ENCODE measurements at regions not wholly inside any gene's neighbourhood (a gene's known extent, or its start where the extent isn't known, plus 50 kb on each side); places are given as distances from the start of the nearest gene placed in this dataset.
"Not testable (repeated sequence)": the region's sequence is repeated elsewhere in the genome, so short reads cannot be mapped to it uniquely, and the experiment has no call there.

DNA sequence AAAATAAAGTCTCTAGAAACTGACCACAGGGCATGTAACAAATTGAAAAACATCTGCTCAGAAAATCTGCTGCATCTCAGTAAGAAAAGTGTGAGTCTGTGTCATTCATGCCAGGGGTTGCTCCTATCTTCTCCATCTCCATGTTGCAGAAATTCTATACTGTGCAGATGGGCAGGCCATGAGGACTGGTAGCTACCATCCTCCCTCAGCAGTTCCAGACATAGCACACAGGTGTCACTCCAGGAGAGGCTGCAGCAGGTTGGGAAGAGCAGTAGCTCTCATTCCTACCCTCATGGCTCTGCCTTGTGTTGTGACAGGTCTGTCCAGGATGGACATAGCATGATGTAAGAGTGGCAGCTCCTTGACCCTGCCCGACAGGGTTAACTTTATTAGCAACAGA is 173.4 kb downstream of the NDUFS4 start:
- DNase-seq (ENCODE audit: low read depth): no peak

GRCh38 chr5:53738105-53738504 is 177.7 kb downstream of the NDUFS4 start:
- no peak for DNase-seq (ENCODE audit: low read depth)

- DNase-seq (ENCODE audit: low read depth): no peak
Observed at GRCh38 chr5:53739111-53739510, 178.7 kb downstream of the NDUFS4 start.

DNA sequence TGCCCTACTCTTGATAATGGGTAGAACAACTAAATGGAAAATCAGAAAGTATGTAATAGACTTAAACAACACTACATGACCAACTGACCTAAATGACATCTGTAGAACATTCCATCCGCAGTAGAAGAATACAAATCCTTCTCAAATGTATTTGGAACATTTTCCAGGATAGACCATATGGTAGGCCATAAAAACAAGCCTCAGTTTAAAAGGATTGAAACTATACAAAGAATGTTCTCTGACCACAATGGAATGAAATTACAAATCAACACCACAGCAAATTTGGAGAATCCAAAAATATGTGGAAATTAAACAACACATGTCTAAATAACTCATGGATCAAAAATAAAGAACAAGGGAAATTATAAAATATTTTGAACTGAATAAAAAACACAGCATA is 189.2 kb downstream of the NDUFS4 start:
- DNase-seq (ENCODE audit: low read depth): no peak

GRCh38 chr5:53752282-53752681 is 191.8 kb downstream of the NDUFS4 start:
- DNase-seq (ENCODE audit: low read depth): not testable (repeated sequence)

DNA sequence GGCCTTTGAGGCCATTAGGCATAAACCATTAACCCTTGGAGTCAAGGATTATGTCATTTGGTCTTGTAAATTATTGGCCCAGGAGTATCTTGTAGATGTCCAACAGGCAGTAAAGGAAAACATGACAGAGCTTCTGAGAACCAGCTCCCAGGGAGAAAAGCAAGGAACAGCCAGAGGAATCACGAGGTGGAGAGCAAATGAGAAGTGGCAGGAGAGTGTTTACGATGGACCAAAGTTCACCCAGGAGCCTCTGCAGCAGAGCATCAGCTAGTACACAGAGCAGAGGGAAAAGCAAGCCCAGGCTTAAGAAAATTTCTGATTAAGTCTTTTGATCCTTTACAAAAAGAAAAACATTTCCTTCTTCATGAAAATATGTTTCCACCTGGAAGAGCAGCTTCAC is 206.2 kb downstream of the NDUFS4 start:
- no peak for DNase-seq (ENCODE audit: low read depth)

- no peak for DNase-seq (ENCODE audit: low read depth)
Observed at GRCh38 chr5:53777864-53778618, 217.6 kb downstream of the NDUFS4 start.

DNA sequence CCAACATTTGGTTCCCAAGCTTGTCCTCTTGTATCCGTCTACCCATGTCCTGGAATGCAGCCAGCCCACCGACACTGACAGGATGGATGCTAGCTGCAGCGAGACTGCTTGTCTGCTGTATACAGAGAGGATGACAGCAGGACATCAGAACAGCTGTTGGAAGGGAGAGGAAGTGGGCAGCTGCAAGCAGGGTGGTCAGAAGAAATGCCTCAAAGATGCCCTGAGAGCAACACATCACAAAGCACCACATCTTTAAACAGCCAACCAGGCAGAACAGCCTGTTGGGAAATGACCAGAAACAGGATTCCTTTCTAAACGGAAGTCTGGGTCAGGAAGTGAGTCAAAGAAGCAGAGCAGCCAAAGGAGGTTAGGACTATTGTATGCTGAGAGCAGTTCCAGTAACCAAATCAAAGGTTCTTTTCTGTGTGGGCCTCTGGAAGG is 219.1 kb downstream of the NDUFS4 start:
- DNase-seq (ENCODE audit: low read depth): peak; percentile 52

- no peak for DNase-seq (ENCODE audit: low read depth)
Observed at GRCh38 chr5:53782620-53783019, 222.2 kb downstream of the NDUFS4 start.

DNA sequence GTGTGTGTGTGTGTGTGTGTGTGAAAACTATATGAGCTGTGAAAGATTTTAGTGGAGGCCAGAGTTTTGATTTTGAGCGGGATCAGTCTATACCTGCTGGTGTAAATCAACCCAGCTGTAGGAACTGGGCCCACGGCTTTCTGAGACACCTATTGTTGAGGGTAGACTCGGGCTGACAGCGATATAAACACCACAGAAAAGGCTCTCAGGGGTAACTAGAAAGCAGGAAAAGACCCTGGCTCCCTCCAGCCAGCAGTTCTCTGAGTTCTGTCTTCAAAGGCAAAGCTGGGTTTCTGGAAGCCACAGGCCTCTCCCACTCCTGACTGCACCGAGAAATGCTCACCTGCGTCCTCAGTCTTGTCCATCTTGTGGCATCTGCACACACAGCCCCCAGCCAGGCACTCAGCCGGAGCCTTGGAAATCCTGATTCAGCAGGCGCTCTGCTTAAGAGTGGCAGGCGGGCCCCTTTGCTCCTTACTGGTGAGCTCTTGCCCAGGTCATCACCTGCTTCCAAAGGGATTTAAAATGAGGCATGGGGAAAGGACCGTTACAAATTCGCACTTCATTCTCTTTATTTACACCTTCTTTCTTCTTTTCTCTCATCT is 223.3 kb downstream of the NDUFS4 start:
- no peak for DNase-seq (ENCODE audit: low read depth)

DNA sequence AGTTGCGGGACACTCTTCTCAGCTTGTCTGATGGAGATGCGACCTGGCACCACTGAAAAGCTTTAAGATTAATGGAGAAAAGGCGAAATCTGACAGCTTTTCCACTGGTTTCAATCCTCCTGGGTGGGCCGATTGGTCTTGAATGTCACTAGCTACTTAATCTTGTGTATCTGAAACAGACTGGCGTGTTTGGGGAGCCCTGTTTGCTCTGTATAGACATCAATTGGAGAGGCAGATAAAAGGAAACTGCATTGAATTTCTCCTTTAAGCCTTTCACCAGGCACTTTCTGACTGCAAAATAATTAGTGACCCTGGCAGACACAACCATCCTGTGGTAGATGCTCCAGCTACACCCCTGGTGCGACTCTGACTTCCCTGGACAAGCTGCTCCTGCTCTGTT is 224.2 kb downstream of the NDUFS4 start:
- DNase-seq (ENCODE audit: low read depth): no peak

- DNase-seq (ENCODE audit: low read depth): no peak
Observed at GRCh38 chr5:53785924-53786323, 225.5 kb downstream of the NDUFS4 start.

DNA sequence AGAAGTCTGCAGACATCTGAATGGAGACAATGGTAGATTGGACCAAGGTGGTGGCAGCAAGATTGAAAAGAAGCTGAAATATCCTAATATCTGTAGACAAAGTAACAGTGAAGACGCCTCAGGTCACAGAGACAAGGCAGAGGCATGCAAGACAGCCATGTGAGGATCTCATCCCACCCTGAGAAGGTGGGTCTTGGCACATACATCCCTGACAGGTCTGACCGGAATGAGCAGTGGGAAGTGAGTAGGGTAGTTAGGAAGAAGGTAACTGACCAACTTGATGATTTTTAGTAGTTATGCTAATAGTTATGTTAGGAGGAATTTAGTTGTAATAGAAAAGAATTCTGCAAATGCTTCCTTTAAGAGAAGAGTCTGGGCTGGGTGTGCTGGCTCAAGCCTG is 229.6 kb downstream of the NDUFS4 start:
- no peak for DNase-seq (ENCODE audit: low read depth)

- DNase-seq (ENCODE audit: low read depth): no peak
Observed at GRCh38 chr5:53792338-53792737, 231.9 kb downstream of the NDUFS4 start.

GRCh38 chr5:53799644-53800043 is 239.2 kb downstream of the NDUFS4 start:
- DNase-seq (ENCODE audit: low read depth): not testable (repeated sequence)

DNA sequence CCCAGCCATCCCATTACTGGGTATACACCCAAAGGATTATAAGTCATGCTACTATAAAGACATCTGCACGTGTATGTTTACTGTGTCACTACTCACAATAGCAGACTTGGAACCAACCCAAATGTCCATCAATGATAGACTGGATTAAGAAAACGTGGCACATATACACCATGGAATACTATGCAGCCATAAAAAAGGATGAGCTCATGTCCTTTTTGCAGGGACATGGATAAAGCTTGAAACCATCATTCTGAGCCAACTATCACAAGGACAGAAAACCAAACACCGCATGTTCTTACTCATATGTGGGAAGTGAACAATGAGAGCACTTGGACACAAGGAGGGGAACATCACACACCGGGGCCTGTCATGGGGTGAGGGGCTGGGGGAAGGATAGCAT is 248.0 kb downstream of the NDUFS4 start:
- not testable (repeated sequence) for DNase-seq (ENCODE audit: low read depth)

DNA sequence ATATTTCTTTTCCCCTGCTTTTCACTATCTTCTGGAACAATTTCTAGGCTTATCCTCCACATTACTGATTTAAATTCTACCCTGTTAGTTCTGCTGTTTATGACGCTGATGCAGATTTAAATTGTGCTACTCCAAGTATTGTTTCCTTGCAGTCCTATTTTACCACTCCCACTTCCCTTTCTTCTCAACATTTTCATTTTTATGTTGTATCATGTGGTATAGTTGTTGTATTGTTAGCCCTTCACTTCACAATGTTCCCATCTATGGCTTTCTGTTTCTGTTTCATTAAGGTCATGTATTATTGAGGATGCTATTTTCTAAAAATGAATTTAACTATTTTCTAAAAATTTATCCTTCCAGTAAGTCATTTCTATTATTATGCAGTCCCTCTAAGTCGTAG is 254.4 kb downstream of the NDUFS4 start:
- DNase-seq (ENCODE audit: low read depth): no peak

DNA sequence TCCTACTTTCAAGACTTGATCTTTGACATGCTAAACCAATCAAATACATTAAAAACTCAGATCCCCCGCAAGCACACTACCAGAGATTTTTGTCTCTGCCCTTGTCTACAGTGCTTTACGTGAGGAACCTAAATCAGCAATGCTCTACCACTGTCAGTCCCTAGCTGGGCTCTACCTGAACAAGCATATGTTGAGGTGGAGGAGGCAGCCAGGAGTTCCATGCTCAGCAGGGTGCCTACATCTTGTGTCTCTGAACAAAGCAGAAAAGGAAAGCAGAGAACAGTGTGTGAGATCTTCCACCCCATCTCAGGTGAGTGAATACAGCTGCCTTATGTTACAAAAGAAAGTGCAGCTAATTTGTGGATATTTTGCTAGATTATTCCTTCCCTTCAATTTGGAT is 255.0 kb downstream of the NDUFS4 start:
- no peak for DNase-seq (ENCODE audit: low read depth)

DNA sequence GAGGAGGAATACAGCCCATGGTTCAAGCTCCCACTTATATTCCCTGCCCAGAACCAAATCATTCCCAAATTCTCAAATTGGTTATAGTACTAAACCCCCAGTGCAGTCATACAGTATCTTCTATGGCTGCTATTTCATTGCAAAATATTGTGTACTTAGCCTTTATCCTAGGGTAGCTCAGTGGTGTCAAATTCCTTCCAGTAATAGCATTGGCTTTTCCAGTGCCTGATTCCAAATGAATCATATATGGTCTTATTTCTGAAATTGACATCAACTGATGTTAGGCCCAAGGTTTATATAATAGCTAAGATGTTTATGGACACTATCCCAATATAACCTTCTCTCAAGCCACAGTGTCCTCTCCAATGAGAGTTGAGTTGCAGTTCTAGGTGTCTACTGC is 256.7 kb downstream of the NDUFS4 start:
- DNase-seq (ENCODE audit: low read depth): no peak

DNA sequence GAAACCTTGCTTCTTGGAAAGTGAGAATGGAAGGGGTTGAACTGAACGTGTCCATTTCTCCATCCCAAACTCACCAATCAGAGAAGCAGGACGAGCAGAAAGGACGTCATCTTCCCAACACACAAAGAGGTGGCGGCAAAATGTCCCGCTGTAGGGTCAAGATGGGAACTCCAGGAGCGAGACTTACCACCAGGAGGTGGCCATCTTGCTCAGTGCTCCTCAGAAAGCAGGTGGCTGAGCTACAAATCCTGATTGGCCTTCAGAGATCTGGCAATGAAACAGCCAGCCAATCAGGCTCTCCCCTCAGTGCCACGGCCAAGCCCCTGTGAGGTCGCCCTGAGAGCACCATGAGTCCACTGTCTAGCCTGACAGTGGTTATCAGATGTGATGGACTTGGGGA is 259.0 kb downstream of the NDUFS4 start:
- DNase-seq (ENCODE audit: low read depth): no peak

- DNase-seq (ENCODE audit: low read depth): no peak
Observed at GRCh38 chr5:53820119-53820801, 259.8 kb downstream of the NDUFS4 start.

GRCh38 chr5:53820802-53821171 is 260.3 kb downstream of the NDUFS4 start:
- DNase-seq (ENCODE audit: low read depth): no peak

GRCh38 chr5:53825016-53825415 is 264.6 kb downstream of the NDUFS4 start:
- no peak for DNase-seq (ENCODE audit: low read depth)
